IPS DF 6.9 (cell line): ENCODE measurements at regions not wholly inside any gene's neighbourhood (a gene's known extent, or its start where the extent isn't known, plus 50 kb on each side); places are given as distances from the start of the nearest gene placed in this dataset.

Source experiments
- DNase-seq: peaks from one replicate; pipeline ENCODE4 v3.0.0-alpha.2; 2013; ENCODE audit warnings: low read depth, low spot score
- H3K27ac ChIP-seq: one replicate; pipeline ENCODE4 v1.5.1; 2013; ENCODE audit warnings: low read length, control low read depth
- H3K27me3 ChIP-seq: 2 replicates; pipeline ENCODE4 v1.6.1; 2013; ENCODE audit warnings: mild to moderate bottlenecking, low read length; ENCODE audit not compliant: control insufficient read depth, insufficient read depth
- H3K36me3 ChIP-seq: 2 replicates; pipeline ENCODE4 v1.6.1; 2013; ENCODE audit warnings: low read length; ENCODE audit not compliant: control insufficient read depth, insufficient read depth
- H3K4me1 ChIP-seq: 2 replicates; pipeline ENCODE4 v1.6.1; 2013; ENCODE audit warnings: low read length; ENCODE audit not compliant: control insufficient read depth, insufficient read depth
- H3K4me3 ChIP-seq: 2 replicates; pipeline ENCODE4 v1.5.1; 2013; ENCODE audit warnings: mild to moderate bottlenecking, low read length
- H3K9me3 ChIP-seq: 2 replicates; pipeline ENCODE4 v1.6.1; 2013; ENCODE audit warnings: low read length, inconsistent platforms; ENCODE audit not compliant: control insufficient read depth, insufficient read depth
- WGBS: extraction: QIAGEN DNeasy Blood & Tissue Kit; methylation state at CpG from one replicate; pipeline ENCODE4 v1.1.7; 2013; ENCODE audit warnings: mixed read lengths, missing lambda C conversion rate; ENCODE audit not compliant: insufficient read length, insufficient coverage; 5-methylcytosine and 5-hydroxymethylcytosine counted together

- no CpG with 5 or more reads among the region's 2 CpGs for WGBS
Observed at GRCh38 chr2:224166654-224167053, 127.6 kb upstream of the SERPINE2 start.

GRCh38 chr2:224165901-224166319 lies 126.8 kb upstream of the SERPINE2 start:
- DNase-seq, result no peak

More at GRCh38 chr2:224166654-224167053, 127.6 kb upstream of the SERPINE2 start:
- Histone ChIP-seq H3K9me3 (no peaks in the 10 kb centered on the region), H3K4me3 (no peak overlapping the region), H3K27me3 (no peaks in the 10 kb centered on the region; the same call in 1 of the 2 replicates), H3K27ac (no peak overlapping the region), H3K4me1 (no peaks in the 10 kb centered on the region; the same call in 1 of the 2 replicates), H3K36me3 (no peaks in the 10 kb centered on the region)
- DNase-seq, result no peak

DNA sequence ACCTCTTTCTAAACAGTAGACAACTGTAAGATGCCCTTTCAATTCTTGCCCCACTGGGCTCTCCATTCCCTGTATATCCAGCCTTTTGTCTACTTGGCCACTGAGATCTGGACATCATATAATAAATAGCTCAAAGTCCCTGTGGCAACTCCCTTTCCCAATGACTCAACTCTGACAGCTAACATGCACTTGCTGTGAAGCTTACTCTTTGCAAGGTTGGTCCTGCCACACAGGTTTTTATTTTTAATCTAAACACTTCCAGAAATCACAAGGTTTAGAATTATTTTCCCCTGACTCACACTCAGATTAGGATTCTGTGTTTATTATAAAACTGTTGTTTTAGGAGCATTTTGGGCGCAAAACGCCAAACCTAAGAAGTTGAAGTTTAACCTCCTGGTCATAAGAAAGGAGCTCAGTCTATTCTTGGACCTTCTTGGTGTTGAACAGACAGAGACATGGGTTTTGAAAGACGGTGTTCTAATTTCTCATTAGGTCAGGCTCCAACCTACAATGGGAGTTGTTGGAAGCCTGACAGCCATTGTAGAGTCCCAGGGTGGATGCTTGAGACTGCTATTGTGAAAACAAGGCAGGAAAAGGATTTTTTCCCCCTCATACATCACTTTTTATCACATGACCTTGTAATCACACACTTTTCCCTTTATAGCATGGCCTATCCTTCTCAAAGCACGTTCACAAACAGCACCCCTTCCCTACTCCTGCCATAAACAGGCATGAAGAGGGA lies 124.7 kb upstream of the SERPINE2 start:
- Histone ChIP-seq H3K27me3 (no peaks in the 10 kb centered on the region), H3K4me1 (no peaks in the 10 kb centered on the region), H3K9me3 (no peaks in the 10 kb centered on the region), H3K36me3 (no peaks in the 10 kb centered on the region), H3K27ac (no peak overlapping the region), H3K4me3 (no peak overlapping the region)
- DNase-seq, result no peak
- WGBS, result no CpG with 5 or more reads among the region's 4 CpGs

More at GRCh38 chr2:224165901-224166319, 126.8 kb upstream of the SERPINE2 start:
- no peak overlapping the region for H3K27ac ChIP-seq
- H3K36me3 ChIP-seq, result no peaks in the 10 kb centered on the region
- no peaks in the 10 kb centered on the region; the same call in 1 of the 2 replicates for H3K27me3 ChIP-seq
- no peaks in the 10 kb centered on the region for H3K4me1 ChIP-seq
- H3K9me3 ChIP-seq, result no peaks in the 10 kb centered on the region
- WGBS, result no CpG with 5 or more reads among the region's 2 CpGs
- H3K4me3 ChIP-seq, result no peak overlapping the region

DNA sequence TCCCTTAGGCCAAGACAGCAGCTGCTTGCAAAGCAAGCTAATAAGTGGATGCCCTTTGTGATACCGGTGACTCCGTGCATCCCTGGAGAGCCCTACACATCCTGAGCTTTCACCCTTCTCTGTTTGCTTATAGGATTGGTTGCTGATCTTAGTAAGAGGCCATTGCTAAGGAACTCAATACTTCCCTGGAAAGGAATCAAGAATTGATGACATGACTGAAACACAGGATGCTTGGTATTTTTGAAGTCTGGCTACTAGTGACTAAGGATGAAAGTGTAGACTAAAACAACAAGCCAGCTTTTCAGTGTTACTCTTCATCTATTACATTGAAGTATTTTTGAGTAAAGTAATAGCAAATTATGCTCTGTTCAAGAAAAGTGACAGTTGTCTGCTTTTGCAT lies 123.0 kb upstream of the SERPINE2 start:
- no CpG with 5 or more reads among the region's 2 CpGs for WGBS
- Histone ChIP-seq H3K36me3 (no peaks in the 10 kb centered on the region), H3K27me3 (no peaks in the 10 kb centered on the region), H3K4me3 (no peak overlapping the region), H3K27ac (no peak overlapping the region), H3K9me3 (no peaks in the 10 kb centered on the region), H3K4me1 (no peaks in the 10 kb centered on the region)
- DNase-seq, result no peak

GRCh38 chr2:224161712-224162111 lies 122.6 kb upstream of the SERPINE2 start:
- Histone ChIP-seq H3K36me3 (no peaks in the 10 kb centered on the region), H3K27ac (no peak overlapping the region), H3K27me3 (no peaks in the 10 kb centered on the region), H3K4me1 (no peaks in the 10 kb centered on the region), H3K4me3 (no peak overlapping the region), H3K9me3 (no peaks in the 10 kb centered on the region)
- DNase-seq, result no peak
- WGBS, result no CpG with 5 or more reads among the region's 2 CpGs

- WGBS, result no CpG with 5 or more reads among the region's 1 CpG
- no peak for DNase-seq
Observed at GRCh38 chr2:224160917-224161316, 121.8 kb upstream of the SERPINE2 start.

GRCh38 chr2:224159345-224159928 lies 120.4 kb upstream of the SERPINE2 start:
- H3K9me3 ChIP-seq, result no peaks in the 10 kb centered on the region
- H3K4me1 ChIP-seq, result no peaks in the 10 kb centered on the region
- WGBS, result no CpG with 5 or more reads among the region's 3 CpGs
- no peak for DNase-seq
- H3K27ac ChIP-seq, result no peak overlapping the region
- no peak overlapping the region for H3K4me3 ChIP-seq
- no peaks in the 10 kb centered on the region for H3K36me3 ChIP-seq
- H3K27me3 ChIP-seq, result no peaks in the 10 kb centered on the region

More at GRCh38 chr2:224160917-224161316, 121.8 kb upstream of the SERPINE2 start:
- Histone ChIP-seq H3K36me3 (no peaks in the 10 kb centered on the region), H3K4me1 (no peaks in the 10 kb centered on the region), H3K4me3 (no peak overlapping the region), H3K9me3 (no peaks in the 10 kb centered on the region), H3K27ac (no peak overlapping the region), H3K27me3 (no peaks in the 10 kb centered on the region)

DNA sequence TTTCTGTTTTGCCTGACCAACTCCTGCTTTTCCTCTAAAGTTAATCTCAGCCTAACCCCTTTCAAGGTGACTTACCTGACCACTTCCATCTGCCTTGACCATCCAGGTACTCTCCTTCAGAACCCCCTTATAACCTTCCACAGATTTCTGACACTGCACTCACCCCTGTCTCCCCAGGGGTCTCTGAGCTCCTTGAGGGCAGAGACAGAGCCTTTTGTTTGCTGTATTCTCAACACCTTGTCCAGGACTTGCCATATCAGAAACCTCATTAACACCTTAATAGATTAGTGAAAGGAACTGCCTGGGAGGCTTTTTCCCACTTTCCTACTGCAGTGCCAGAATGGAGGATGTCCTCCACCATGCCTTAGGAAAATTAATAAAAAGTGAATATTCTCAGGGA lies 119.7 kb upstream of the SERPINE2 start:
- Histone ChIP-seq H3K4me1 (no peaks in the 10 kb centered on the region), H3K36me3 (no peaks in the 10 kb centered on the region), H3K27me3 (no peaks in the 10 kb centered on the region), H3K4me3 (no peak overlapping the region), H3K27ac (no peak overlapping the region), H3K9me3 (no peaks in the 10 kb centered on the region)
- DNase-seq, result no peak

- Histone ChIP-seq H3K4me1 (no peaks in the 10 kb centered on the region), H3K36me3 (no peaks in the 10 kb centered on the region), H3K27me3 (no peaks in the 10 kb centered on the region), H3K27ac (no peak overlapping the region), H3K9me3 (no peaks in the 10 kb centered on the region), H3K4me3 (no peak overlapping the region)
- no peak for DNase-seq
- no CpG with 5 or more reads among the region's 4 CpGs for WGBS
Observed at GRCh38 chr2:224158061-224158460, 119.0 kb upstream of the SERPINE2 start.

- H3K27me3 ChIP-seq, result no peaks in the 10 kb centered on the region
- no peaks in the 10 kb centered on the region for H3K9me3 ChIP-seq
- no peaks in the 10 kb centered on the region for H3K4me1 ChIP-seq
- H3K36me3 ChIP-seq, result no peaks in the 10 kb centered on the region
- no CpG with 5 or more reads among the region's 1 CpG for WGBS
- no peak overlapping the region for H3K27ac ChIP-seq
- H3K4me3 ChIP-seq, result no peak overlapping the region
- DNase-seq, result no peak
Observed at GRCh38 chr2:224157655-224158054, 118.6 kb upstream of the SERPINE2 start.

DNA sequence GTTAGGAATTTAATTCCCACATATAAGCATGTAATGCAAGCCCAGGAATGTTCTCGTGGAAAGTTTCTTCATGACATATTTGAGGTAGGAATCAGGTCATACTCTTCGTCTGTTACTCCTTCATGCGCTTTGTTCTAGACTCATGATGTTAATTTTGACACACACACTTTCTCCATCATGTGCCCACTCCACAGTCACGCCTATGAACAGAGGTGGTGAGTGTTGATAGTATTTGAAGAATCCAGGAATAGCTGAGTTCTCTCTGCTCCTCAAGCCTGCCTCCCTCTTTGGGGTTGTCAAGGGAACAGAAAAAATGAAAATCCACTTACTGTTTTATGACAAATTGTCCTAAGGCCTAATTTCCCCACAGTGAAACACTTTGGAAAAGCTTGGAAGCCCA lies 117.3 kb upstream of the SERPINE2 start:
- Histone ChIP-seq H3K4me1 (no peaks in the 10 kb centered on the region), H3K27ac (no peak overlapping the region), H3K36me3 (no peaks in the 10 kb centered on the region), H3K4me3 (no peak overlapping the region), H3K27me3 (no peaks in the 10 kb centered on the region), H3K9me3 (no peaks in the 10 kb centered on the region)
- no CpG with 5 or more reads among the region's 4 CpGs for WGBS
- no peak for DNase-seq
